BJ (cell line): ENCODE measurements at regions not wholly inside any gene's neighbourhood (a gene's known extent, or its start where the extent isn't known, plus 50 kb on each side); places are given as distances from the start of the nearest gene placed in this dataset.

Experiments used
- CTCF ChIA-PET: fragments of 350-600 bp; formaldehyde crosslinking; extraction: SDS; loops from one replicate; lab custom pipeline; 2021; ENCODE audit warnings: antibody characterized with exemption, inconsistent platforms; lab: Yijun Ruan, JAX
- POLR2A ChIA-PET: fragments of 300-600 bp; sonication (Branson Sonifier 250); formaldehyde crosslinking; extraction: SDS; loops from one replicate; lab custom pipeline; 2021; ENCODE audit warnings: antibody characterized with exemption; lab: Charles Lee
- DNase-seq: peaks from one replicate; pipeline ENCODE4 v3.0.0-alpha.2; 2011; ENCODE audit warnings: low read depth
- H3K27me3 ChIP-seq: 2 replicates; pipeline ENCODE4 v1.6.0; 2011; ENCODE audit warnings: low read length; ENCODE audit not compliant: control insufficient read depth, insufficient read depth
- H3K36me3 ChIP-seq: 2 replicates; pipeline ENCODE4 v1.5.1; 2011; ENCODE audit warnings: low read length; ENCODE audit not compliant: control insufficient read depth, insufficient read depth
- H3K4me3 ChIP-seq: 2 replicates; pipeline ENCODE4 v1.5.1; 2011; ENCODE audit warnings: low read depth, mild to moderate bottlenecking, control low read depth, low read length
- TF ChIP-seq, protein P1 (sequence below): IDR thresholded peaks from 2 replicates; pipeline ENCODE4 v1.5.1; 2011; ENCODE audit warnings: low read depth, mild to moderate bottlenecking, control low read depth, inconsistent platforms, low read length, moderate library complexity; ENCODE audit not compliant: insufficient read depth

DNA sequence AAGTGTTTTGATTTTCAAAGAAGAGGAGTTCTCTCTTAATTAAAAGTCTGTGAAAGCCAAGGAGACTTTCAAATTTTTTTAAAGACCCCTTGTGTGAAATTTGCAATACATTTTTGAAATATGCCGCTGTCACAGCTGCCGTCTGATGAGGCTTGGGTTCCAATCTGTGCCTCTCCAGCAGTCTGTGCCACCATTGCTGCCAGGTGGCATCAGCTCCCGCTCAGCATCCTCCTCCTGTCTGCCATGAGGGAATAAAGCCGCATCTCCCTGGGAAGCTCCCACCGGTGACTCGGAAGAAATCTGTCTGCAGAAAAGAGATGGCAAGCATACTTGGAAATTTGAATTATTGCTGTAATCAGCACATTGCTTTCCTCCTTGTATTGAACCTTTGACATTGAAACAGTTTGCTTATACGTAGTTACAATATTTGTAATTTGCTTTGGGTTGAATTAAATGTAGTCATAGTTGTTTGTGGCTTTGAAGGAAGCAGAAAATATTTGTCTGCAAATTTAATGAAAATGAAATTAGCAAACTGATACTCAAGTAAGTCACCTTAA lies 145.7 kb upstream of the SNX2 start:
- no peak for DNase-seq
- ChIA-PET CTCF (interaction anchor here (0.6 kb wide), 1 partner anchor 165 kb away, joined by 3 read pairs; no protein-coding TSS in a partner anchor), POLR2A (no interaction called here)
- Histone ChIP-seq H3K4me3 (no peak overlapping the region), H3K36me3 (no peaks in the 10 kb centered on the region), H3K27me3 (no peaks in the 10 kb centered on the region)
- TF ChIP-seq, protein P1, sequence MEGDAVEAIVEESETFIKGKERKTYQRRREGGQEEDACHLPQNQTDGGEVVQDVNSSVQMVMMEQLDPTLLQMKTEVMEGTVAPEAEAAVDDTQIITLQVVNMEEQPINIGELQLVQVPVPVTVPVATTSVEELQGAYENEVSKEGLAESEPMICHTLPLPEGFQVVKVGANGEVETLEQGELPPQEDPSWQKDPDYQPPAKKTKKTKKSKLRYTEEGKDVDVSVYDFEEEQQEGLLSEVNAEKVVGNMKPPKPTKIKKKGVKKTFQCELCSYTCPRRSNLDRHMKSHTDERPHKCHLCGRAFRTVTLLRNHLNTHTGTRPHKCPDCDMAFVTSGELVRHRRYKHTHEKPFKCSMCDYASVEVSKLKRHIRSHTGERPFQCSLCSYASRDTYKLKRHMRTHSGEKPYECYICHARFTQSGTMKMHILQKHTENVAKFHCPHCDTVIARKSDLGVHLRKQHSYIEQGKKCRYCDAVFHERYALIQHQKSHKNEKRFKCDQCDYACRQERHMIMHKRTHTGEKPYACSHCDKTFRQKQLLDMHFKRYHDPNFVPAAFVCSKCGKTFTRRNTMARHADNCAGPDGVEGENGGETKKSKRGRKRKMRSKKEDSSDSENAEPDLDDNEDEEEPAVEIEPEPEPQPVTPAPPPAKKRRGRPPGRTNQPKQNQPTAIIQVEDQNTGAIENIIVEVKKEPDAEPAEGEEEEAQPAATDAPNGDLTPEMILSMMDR, result no peak

DNA sequence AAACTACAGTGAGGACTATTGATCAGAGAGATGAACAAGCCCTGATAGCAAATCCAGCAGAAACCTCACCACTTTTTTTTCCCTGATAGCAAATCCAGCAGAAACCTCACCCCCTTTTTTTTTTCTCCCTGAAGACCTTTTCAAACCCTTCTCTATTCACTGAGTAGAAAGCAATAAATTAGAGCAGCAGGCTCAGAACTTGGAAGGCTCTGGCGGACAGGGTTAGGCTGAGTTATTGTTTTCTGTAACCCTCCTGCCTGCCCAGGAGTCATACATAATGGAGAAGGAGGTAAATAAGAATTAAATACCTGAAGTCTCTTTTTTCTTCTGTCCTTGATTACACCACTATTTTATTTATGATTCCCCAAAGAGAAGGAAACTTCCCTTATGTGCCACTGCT lies 136.3 kb upstream of the SNX2 start:
- TF ChIP-seq, protein P1, result no peak
- Histone ChIP-seq H3K36me3 (no peaks in the 10 kb centered on the region), H3K27me3 (no peaks in the 10 kb centered on the region), H3K4me3 (no peak overlapping the region)
- CTCF ChIA-PET, result no interaction called here
- POLR2A ChIA-PET, result no interaction called here
- DNase-seq, result no peak

DNA sequence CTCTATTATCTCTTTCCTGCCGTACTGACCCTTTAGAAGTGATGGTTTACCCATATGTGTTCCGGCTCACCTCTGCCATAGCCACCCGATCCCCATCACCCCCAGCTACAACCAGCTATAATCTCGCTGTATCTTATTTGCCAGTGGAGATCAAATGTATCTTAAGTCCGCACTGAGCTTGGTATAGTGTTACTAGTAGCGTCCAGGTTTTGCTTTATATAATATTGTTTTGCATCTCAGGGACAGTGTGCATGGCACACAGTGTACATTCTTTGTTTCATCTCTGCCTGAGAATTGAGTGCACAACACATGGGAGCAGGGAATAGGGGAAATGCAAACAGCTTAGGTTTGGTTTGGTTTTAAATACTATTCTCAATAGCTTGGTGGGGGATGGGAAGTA lies 135.8 kb upstream of the SNX2 start:
- Histone ChIP-seq H3K4me3 (no peak overlapping the region), H3K27me3 (no peaks in the 10 kb centered on the region), H3K36me3 (no peaks in the 10 kb centered on the region)
- ChIA-PET POLR2A (no interaction called here), CTCF (no interaction called here)
- TF ChIP-seq, protein P1, result no peak
- no peak for DNase-seq

DNA sequence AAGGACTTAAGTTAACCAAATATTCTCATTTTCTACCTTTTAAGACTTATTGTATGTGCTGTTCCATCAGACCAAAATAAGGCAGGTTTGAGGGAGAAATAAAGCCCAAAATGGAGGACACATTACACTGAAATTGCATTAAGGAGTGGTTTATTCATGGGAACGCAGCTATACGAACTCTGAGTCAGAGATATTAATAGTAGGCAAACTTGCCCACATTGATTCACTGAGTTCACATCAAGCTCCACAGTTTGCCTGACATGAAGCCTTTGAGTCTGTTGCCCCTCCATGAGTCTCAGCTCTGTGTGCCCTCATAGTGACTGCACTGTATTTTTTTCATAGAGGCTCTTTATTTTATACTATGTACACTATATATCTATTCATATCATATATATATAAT lies 135.0 kb upstream of the SNX2 start:
- no peaks in the 10 kb centered on the region for H3K27me3 ChIP-seq
- no peak for DNase-seq
- no peak overlapping the region for H3K4me3 ChIP-seq
- ChIA-PET CTCF (no interaction called here), POLR2A (no interaction called here)
- TF ChIP-seq, protein P1, result no peak
- no peaks in the 10 kb centered on the region for H3K36me3 ChIP-seq

DNA sequence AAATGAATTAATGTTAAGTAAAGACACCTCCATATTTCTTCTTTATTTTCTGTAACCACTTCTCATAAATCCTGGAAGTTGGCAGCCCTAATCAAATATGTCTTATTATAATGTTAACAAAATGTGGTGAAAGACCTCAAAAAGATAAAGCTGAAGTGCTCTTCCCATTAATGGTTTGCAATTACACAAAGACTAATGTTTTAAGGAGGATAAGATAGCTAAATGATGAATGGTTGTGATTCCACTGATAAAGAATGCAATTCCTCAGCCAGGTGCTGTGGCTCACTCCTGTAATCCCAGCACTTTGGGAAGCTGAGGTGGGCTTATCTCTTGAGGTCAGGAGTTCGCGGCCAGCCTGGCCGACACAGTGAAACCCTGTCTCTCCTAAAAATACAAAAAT lies 125.8 kb upstream of the SNX2 start:
- CTCF ChIA-PET, result no interaction called here
- H3K27me3 ChIP-seq, result no peaks in the 10 kb centered on the region
- DNase-seq, result no peak
- POLR2A ChIA-PET, result no interaction called here
- H3K4me3 ChIP-seq, result no peak overlapping the region
- TF ChIP-seq, protein P1, result no peak
- H3K36me3 ChIP-seq, result no peaks in the 10 kb centered on the region
